ENCODE measurements at regions not wholly inside any gene's neighbourhood (a gene's known extent, or its start where the extent isn't known, plus 50 kb on each side); places are given as distances from the start of the nearest gene placed in this dataset.

GRCh38 chr4:19776021-19776459 lies 475.7 kb upstream of the SLIT2 start:
- TF ChIP-seq CTCF (conservative IDR thresholded peaks at IDR 0.05 in 1 of 2, IDR thresholded peaks at IDR 0.05 in 1 of 2; ENCODE audit: extremely low read depth in 1 of 2, insufficient read depth in 1 of 2, low read depth in 1 of 2, low read length in 2 of 2), result no peak
- TF ChIP-seq EZH2 (IDR thresholded peaks at IDR 0.05; ENCODE audit: borderline replicate concordance, low read length), result no peak
